ENCODE measurements at regions not wholly inside any gene's neighbourhood (a gene's known extent, or its start where the extent isn't known, plus 50 kb on each side); places are given as distances from the start of the nearest gene placed in this dataset.
"Not testable (repeated sequence)": the region's sequence is repeated elsewhere in the genome, so short reads cannot be mapped to it uniquely, and the experiment has no call there.

- H3K27me3 ChIP-seq, result no peaks in the 10 kb centered on the region
- no peak for DNase-seq
- no peaks in the 10 kb centered on the region for H3K4me1 ChIP-seq
- H3K36me3 ChIP-seq, result no peaks in the 10 kb centered on the region
- intact Hi-C loops (cut with DNase I), result loop anchor here (5.0 kb wide), 1 partner anchor 195 kb away; no protein-coding TSS in a partner anchor
- no peak overlapping the region for H3K9ac ChIP-seq (ENCODE audit: low read depth in 2 of 2, low read length in 2 of 2)
- H3K9me3 ChIP-seq, result no peaks in the 10 kb centered on the region
- H3K27ac ChIP-seq, result no peak overlapping the region
- no peak for TF ChIP-seq CTCF (IDR thresholded peaks at IDR 0.05)
- H3K4me3 ChIP-seq, result no peak overlapping the region
Measured at GRCh38 chr2:55766947-55767346, 73.3 kb upstream of the PNPT1 start.

DNA sequence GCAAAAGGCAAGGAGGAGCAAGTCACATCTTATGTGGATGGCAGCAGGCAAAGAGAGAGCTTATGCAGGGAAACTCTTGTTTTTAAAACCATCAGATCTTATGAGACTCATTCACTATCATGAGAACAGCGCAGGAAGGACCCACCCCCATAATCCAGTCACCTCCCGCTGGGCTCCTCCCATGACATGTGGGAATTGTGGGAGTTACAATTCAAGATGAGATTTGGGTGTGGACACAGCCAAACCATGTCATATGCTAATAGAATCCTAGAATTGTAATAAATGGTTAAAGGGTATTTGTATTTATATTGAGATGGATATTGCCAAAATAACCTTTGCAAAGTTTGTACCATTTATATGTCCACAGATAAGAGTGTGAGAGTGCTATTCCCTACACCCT lies 72.1 kb upstream of the PNPT1 start:
- H3K4me3 ChIP-seq; DNase-seq; H3K36me3 ChIP-seq; H3K9ac ChIP-seq (ENCODE audit: low read depth in 2 of 2, low read length in 2 of 2); H3K9me3 ChIP-seq; H3K27me3 ChIP-seq; H3K4me1 ChIP-seq; H3K27ac ChIP-seq: not testable (repeated sequence)
- intact Hi-C loops (cut with DNase I), result loop anchor here (5.0 kb wide), 1 partner anchor 197 kb away; no protein-coding TSS in a partner anchor

- H3K9me3 ChIP-seq, result no peaks in the 10 kb centered on the region
Measured at GRCh38 chr2:55763721-55764120, 70.1 kb upstream of the PNPT1 start.

DNA sequence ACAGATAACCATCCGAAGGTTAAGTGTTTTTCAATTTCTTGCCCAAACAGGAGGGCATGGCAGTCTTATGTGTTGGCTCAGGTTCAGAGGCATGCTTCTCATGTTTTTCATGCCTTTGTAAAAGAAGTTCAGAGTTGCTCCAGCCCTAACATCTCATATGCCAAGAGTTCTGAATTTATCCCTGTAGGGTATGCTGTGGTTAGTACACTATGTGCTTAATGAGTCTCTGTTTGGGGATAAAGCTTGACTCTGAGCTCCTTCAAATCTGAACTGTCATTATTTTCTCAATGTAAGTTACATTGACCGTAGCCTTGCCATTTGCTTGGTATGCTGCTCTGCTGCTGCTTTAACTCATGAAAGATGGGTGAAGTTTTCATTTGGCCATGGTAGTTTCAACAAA lies 67.9 kb upstream of the PNPT1 start:
- Histone ChIP-seq H3K4me1 (no peaks in the 10 kb centered on the region), H3K9me3 (no peaks in the 10 kb centered on the region), H3K9ac (ENCODE audit: low read depth in 2 of 2, low read length in 2 of 2) (no peak overlapping the region), H3K4me3 (no peak overlapping the region), H3K27me3 (no peaks in the 10 kb centered on the region), H3K27ac (no peak overlapping the region), H3K36me3 (no peaks in the 10 kb centered on the region)
- no peak for DNase-seq
- TF ChIP-seq CTCF (IDR thresholded peaks at IDR 0.05), result no peak
- intact Hi-C loops (cut with DNase I), result no loop called here

More at GRCh38 chr2:55763721-55764120, 70.1 kb upstream of the PNPT1 start:
- no peak for TF ChIP-seq CTCF (IDR thresholded peaks at IDR 0.05)
- H3K36me3 ChIP-seq, result no peaks in the 10 kb centered on the region
- intact Hi-C loops (cut with DNase I), result no loop called here
- H3K27me3 ChIP-seq, result no peaks in the 10 kb centered on the region
- H3K27ac ChIP-seq, result no peak overlapping the region
- no peak overlapping the region for H3K9ac ChIP-seq (ENCODE audit: low read depth in 2 of 2, low read length in 2 of 2)
- no peaks in the 10 kb centered on the region for H3K4me1 ChIP-seq
- DNase-seq, result no peak
- no peak overlapping the region for H3K4me3 ChIP-seq

GRCh38 chr2:55761024-55761423 lies 67.4 kb upstream of the PNPT1 start:
- H3K27ac ChIP-seq, result no peak overlapping the region
- no peak overlapping the region for H3K9ac ChIP-seq (ENCODE audit: low read depth in 2 of 2, low read length in 2 of 2)
- H3K4me1 ChIP-seq, result no peaks in the 10 kb centered on the region
- no peaks in the 10 kb centered on the region for H3K36me3 ChIP-seq
- no peaks in the 10 kb centered on the region for H3K27me3 ChIP-seq
- H3K9me3 ChIP-seq, result no peaks in the 10 kb centered on the region
- intact Hi-C loops (cut with DNase I), result no loop called here
- no peak for TF ChIP-seq CTCF (IDR thresholded peaks at IDR 0.05)
- no peak for DNase-seq
- no peak overlapping the region for H3K4me3 ChIP-seq

DNA sequence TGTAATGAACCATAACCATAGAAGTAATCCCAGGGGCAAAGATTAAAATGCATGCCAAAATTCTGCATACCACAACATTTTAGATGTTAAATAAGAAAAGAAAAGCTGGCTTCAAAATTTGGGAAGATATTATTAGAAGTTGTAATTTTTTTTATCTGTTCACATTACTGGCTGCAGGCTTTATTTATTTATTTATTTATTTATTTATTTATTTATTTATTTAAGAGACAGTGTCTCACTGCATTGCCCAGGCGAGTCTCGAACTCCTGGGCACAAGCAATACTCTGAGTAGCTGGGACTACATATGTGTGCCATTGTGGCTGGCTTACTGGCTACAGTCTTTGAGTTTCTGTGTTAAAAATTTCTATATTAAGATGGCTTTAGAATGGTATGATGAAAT lies 66.5 kb upstream of the PNPT1 start:
- no peak overlapping the region for H3K9ac ChIP-seq (ENCODE audit: low read depth in 2 of 2, low read length in 2 of 2)
- H3K4me1 ChIP-seq, result no peaks in the 10 kb centered on the region
- H3K36me3 ChIP-seq, result no peaks in the 10 kb centered on the region
- H3K9me3 ChIP-seq, result no peaks in the 10 kb centered on the region
- no peak for TF ChIP-seq CTCF (IDR thresholded peaks at IDR 0.05)
- H3K4me3 ChIP-seq, result no peak overlapping the region
- no peaks in the 10 kb centered on the region for H3K27me3 ChIP-seq
- no peak overlapping the region for H3K27ac ChIP-seq
- no peak for DNase-seq
- intact Hi-C loops (cut with DNase I), result no loop called here

Data from colonic mucosa (tissue), 4 donors.